AG04449 (cell line): ENCODE measurements at regions not wholly inside any gene's neighbourhood (a gene's known extent, or its start where the extent isn't known, plus 50 kb on each side); places are given as distances from the start of the nearest gene placed in this dataset.

Experiments used
- CTCF ChIA-PET: fragments of 350-600 bp; formaldehyde crosslinking; extraction: SDS; loops from one replicate; lab custom pipeline; 2021; ENCODE audit warnings: antibody characterized with exemption; lab: Yijun Ruan, JAX
- POLR2A ChIA-PET: fragments of 400-600, 350-600 bp; formaldehyde crosslinking; extraction: SDS; loops from one replicate; lab custom pipeline; 2020; ENCODE audit warnings: antibody characterized with exemption, inconsistent platforms; lab: Yijun Ruan, JAX
- DNase-seq: peaks from one replicate; pipeline ENCODE4 v3.0.0-alpha.2; 2010; ENCODE audit warnings: low read depth, low spot score
- H3K4me3 ChIP-seq: 2 replicates; pipeline ENCODE4 v1.5.1; 2011; ENCODE audit warnings: low read depth, mild to moderate bottlenecking, control low read depth, low read length
- TF ChIP-seq, protein P1 (sequence below): IDR thresholded peaks from one replicate; pipeline ENCODE4 v1.5.1; 2011; ENCODE audit warnings: mild to moderate bottlenecking, moderate library complexity, low read length, control low read depth, inconsistent platforms; ENCODE audit not compliant: insufficient read depth; ENCODE audit errors: missing control alignments

DNA sequence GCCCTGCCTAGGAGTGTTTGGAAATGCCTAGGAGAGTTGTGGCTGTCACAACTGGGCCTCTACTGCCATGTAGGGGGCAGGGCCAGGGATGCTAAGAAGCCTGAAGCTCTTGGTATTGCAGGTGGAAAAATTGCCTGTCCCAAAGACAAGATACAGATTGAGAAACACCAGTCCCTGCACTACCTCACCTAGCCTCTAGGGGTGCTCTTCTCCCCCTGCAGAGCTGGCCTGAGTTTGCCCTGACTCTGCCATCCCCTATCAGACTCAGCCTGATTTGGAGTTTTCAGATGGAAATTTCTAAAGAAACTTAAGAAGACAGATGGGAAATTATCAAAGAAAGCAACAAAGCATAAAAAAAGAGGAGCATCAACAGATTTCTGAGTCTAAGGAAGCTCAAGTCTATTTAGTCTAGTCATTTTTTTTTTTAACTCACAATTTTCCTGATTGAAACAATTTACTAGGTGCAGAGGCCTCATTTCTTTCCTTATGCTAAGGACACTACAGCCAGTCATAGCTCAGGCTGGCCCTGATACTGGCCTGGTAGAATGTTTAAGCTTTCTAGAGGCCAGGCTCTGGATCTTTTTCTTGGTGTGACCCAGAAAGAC lies 61.4 kb upstream of the LRRN2 start:
- no peak for DNase-seq
- H3K4me3 ChIP-seq: no peak overlapping the region
- ChIA-PET CTCF (interaction anchor here (0.6 to 4.8 kb wide), 31 partner anchors 9 to 729 kb away, joined by 3 to 40 read pairs (median 3); no protein-coding TSS in a partner anchor), POLR2A (no interaction called here)
- TF ChIP-seq, protein P1, sequence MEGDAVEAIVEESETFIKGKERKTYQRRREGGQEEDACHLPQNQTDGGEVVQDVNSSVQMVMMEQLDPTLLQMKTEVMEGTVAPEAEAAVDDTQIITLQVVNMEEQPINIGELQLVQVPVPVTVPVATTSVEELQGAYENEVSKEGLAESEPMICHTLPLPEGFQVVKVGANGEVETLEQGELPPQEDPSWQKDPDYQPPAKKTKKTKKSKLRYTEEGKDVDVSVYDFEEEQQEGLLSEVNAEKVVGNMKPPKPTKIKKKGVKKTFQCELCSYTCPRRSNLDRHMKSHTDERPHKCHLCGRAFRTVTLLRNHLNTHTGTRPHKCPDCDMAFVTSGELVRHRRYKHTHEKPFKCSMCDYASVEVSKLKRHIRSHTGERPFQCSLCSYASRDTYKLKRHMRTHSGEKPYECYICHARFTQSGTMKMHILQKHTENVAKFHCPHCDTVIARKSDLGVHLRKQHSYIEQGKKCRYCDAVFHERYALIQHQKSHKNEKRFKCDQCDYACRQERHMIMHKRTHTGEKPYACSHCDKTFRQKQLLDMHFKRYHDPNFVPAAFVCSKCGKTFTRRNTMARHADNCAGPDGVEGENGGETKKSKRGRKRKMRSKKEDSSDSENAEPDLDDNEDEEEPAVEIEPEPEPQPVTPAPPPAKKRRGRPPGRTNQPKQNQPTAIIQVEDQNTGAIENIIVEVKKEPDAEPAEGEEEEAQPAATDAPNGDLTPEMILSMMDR: peak; percentile 94

DNA sequence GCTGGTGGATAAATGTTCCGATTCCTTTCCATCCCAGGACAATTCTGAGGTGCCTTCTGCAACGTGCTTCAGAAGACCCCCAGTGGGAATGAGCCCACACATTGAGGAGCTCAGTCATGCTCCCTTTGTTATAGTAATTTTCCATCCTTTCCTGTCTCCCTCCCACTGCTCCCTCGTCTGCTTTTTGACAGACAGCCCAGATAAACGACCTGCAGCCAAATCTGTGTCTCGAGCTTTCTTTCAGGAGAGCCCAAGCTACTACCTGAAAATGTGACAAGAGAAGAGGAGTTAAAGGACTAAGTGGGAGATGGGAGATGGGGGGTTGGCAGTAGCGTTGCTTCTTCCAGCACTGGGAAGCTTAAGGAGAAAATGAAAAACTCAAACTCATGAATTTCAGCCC lies 65.9 kb upstream of the LRRN2 start:
- H3K4me3 ChIP-seq: no peak overlapping the region
- POLR2A ChIA-PET: interaction anchor here (0.6 kb wide), 1 partner anchor 143 kb away, joined by 3 read pairs; no protein-coding TSS in a partner anchor
- CTCF ChIA-PET: interaction anchor here (1.3 to 1.9 kb wide), 3 partner anchors 9 to 185 kb away, joined by 5 to 10 read pairs (median 6); no protein-coding TSS in a partner anchor
- DNase-seq: no peak
- TF ChIP-seq, protein P1: no peak

DNA sequence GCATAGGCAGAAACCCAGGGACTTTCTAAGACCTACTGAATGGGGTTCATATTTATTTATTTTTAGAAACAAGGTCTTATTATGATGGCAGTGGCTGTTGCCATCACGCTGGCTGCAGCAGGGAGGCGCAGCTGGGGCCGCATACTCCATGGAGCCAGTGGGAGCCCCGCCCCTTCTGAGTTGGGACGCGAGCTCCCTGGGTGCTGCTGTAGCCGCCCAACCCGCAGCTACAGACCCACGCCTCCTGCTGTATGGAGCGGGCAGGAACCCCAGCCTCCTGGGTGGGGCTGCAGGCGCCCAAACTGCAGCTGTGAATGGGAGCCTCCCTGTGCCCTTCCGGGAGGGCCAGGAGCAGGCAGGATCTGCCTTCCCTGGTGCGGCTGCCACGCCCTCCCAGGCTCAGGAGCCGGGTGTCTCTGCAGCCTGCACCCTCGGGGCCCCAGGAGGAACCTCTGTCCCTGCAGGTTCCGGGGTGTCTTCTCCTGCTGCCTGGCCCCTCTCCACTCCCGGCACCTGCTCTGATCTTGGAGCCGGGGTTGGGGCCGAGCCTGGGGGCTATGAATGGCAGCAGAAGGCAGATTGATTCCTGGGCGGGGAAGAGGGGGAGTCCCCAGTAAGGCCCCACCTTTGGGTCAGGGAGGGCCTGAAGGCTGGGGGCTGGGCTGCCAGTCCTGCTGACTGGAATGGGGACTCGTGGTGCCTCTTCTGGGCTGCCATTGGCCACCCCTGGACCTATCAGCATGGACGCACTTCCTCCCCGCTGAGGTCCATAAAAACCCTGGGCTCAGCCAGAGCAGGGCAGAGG lies 66.5 kb upstream of the LRRN2 start:
- CTCF ChIA-PET: interaction anchor here (1.3 to 1.9 kb wide), 5 partner anchors 8 to 186 kb away, joined by 3 to 10 read pairs (median 6); no protein-coding TSS in a partner anchor
- POLR2A ChIA-PET: interaction anchor here (0.6 kb wide), 1 partner anchor 143 kb away, joined by 3 read pairs; no protein-coding TSS in a partner anchor
- no peak for DNase-seq
- TF ChIP-seq, protein P1: no peak
- H3K4me3 ChIP-seq: no peak overlapping the region

DNA sequence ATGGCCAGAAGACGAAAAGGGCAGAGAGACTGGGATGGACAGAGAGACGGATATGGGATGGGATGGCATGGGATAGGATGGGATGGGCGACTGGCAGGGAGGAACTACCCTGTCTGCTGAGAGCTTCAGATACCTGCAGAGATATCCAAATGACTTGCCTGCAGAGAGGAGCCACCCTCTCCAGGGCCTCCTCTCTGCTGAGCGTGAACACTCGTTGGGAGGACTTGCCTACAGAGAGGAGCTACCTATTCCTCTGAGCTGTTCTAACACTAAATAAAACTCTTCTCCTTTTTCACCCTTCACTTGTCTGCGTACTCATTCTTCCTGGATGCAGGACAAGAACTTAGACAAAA lies 67.1 kb upstream of the LRRN2 start:
- DNase-seq: no peak
- H3K4me3 ChIP-seq: no peak overlapping the region
- ChIA-PET CTCF (interaction anchor here (0.7 to 1.5 kb wide), 6 partner anchors 8 to 187 kb away, joined by 3 to 12 read pairs (median 5); no protein-coding TSS in a partner anchor), POLR2A (no interaction called here)
- TF ChIP-seq, protein P1: no peak

DNA sequence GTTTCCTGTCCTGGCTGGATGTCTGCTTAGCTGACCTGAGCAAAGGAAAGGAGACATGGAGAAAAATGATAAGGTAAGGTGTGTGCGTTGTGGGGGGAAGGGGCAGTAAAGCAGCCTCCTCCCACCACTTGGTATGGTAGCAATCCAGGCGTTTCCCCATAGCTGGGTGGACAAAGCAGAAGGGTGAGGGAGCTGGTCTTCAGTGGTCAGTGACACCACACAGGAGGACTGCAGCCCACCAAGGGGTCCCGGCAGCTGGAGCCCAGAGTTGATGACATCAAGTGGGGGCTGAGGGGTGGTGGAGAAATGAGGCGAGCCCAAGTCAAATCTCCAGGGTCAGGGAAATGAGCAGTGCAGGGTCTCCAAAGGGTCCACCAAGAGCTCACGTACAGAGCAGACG lies 69.3 kb upstream of the LRRN2 start:
- no peak overlapping the region for H3K4me3 ChIP-seq
- ChIA-PET POLR2A (no interaction called here), CTCF (interaction anchor here (0.9 to 2.5 kb wide), 5 partner anchors 9 to 52 kb away, joined by 4 to 27 read pairs (median 5); no protein-coding TSS in a partner anchor)
- no peak for DNase-seq
- TF ChIP-seq, protein P1: no peak

DNA sequence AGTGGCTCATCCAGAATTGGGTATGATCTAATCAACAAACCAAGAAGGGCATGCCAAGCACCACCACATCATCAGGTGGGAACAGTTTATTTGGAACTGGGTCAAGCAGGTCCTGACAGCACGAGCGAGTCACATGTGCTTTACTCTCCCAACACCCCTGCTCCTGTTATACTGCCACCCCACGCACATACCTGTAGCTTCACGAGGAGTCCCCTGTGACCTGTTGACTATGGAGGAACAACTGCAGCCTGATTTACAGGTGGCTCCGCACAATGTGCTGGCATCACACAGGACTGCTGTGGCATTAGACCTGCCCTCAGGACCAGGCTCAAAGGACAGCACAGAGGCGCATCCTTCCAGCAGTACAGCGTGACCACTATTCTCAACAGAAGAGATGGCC lies 70.8 kb upstream of the LRRN2 start:
- no peak overlapping the region for H3K4me3 ChIP-seq
- no peak for DNase-seq
- ChIA-PET CTCF (interaction anchor here (1.0 to 2.5 kb wide), 4 partner anchors 10 to 163 kb away, joined by 3 to 27 read pairs (median 8); no protein-coding TSS in a partner anchor), POLR2A (no interaction called here)
- TF ChIP-seq, protein P1: no peak
